ENCODE measurements at regions not wholly inside any gene's neighbourhood (a gene's known extent, or its start where the extent isn't known, plus 50 kb on each side); places are given as distances from the start of the nearest gene placed in this dataset.

GRCh38 chr7:35550831-35551230, 144.1 kb downstream of the HERPUD2 start:
- no peaks in the 10 kb centered on the region for H3K4me1 ChIP-seq (ENCODE audit: insufficient read depth, low read length)
- H4K20me1 ChIP-seq (ENCODE audit: insufficient read depth, low read length), result no peaks in the 10 kb centered on the region
- H3K4me2 ChIP-seq (ENCODE audit: insufficient read depth, low read length), result no peak overlapping the region
- H3K4me3 ChIP-seq (ENCODE audit: low read depth in 1 of 2, low read length in 2 of 2), result no peak overlapping the region
- H3K79me2 ChIP-seq (ENCODE audit: insufficient read depth, low read length), result no peaks in the 10 kb centered on the region
- no peak for TF ChIP-seq CTCF (IDR thresholded peaks at IDR 0.05; ENCODE audit: borderline replicate concordance, extremely low read depth, low read length, poor library complexity, severe bottlenecking)
- TF ChIP-seq EZH2 (IDR thresholded peaks at IDR 0.05; ENCODE audit: borderline replicate concordance, low read depth, low read length, severe bottlenecking), result no peak
- peaks cover 18% of the 10 kb centered on the region for H3K27me3 ChIP-seq (ENCODE audit: insufficient read depth, low read length, poor library complexity)
- DNase-seq (no peak), ATAC-seq (ENCODE audit: insufficient read depth, low read depth) (no peak)
- no peak overlapping the region for H3K9ac ChIP-seq (ENCODE audit: low read depth, low read length)
- no peak overlapping the region for H2AFZ ChIP-seq (ENCODE audit: low read depth, low read length)
- no peaks in the 10 kb centered on the region for H3K9me3 ChIP-seq (ENCODE audit: insufficient read depth, low read length, severe bottlenecking)
- no peak overlapping the region for H3K27ac ChIP-seq (ENCODE audit: low read length)
- H3K36me3 ChIP-seq (ENCODE audit: insufficient read depth, low read length), result no peaks in the 10 kb centered on the region

GRCh38 chr7:35549781-35550180, 145.2 kb downstream of the HERPUD2 start:
- no peaks in the 10 kb centered on the region for H3K36me3 ChIP-seq (ENCODE audit: insufficient read depth, low read length)
- no peaks in the 10 kb centered on the region for H3K4me1 ChIP-seq (ENCODE audit: insufficient read depth, low read length)
- no peak overlapping the region for H2AFZ ChIP-seq (ENCODE audit: low read depth, low read length)
- peaks cover 18% of the 10 kb centered on the region for H3K27me3 ChIP-seq (ENCODE audit: insufficient read depth, low read length, poor library complexity)
- ATAC-seq (ENCODE audit: insufficient read depth, low read depth) (no peak), DNase-seq (no peak)
- TF ChIP-seq CTCF (IDR thresholded peaks at IDR 0.05; ENCODE audit: borderline replicate concordance, extremely low read depth, low read length, poor library complexity, severe bottlenecking) (no peak), EZH2 (IDR thresholded peaks at IDR 0.05; ENCODE audit: borderline replicate concordance, low read depth, low read length, severe bottlenecking) (no peak)
- H3K27ac ChIP-seq (ENCODE audit: low read length), result no peak overlapping the region
- H3K4me3 ChIP-seq (ENCODE audit: low read depth in 1 of 2, low read length in 2 of 2), result no peak overlapping the region
- H3K9ac ChIP-seq (ENCODE audit: low read depth, low read length), result no peak overlapping the region
- no peaks in the 10 kb centered on the region for H3K9me3 ChIP-seq (ENCODE audit: insufficient read depth, low read length, severe bottlenecking)
- no peaks in the 10 kb centered on the region for H4K20me1 ChIP-seq (ENCODE audit: insufficient read depth, low read length)
- H3K4me2 ChIP-seq (ENCODE audit: insufficient read depth, low read length), result no peak overlapping the region
- H3K79me2 ChIP-seq (ENCODE audit: insufficient read depth, low read length), result no peaks in the 10 kb centered on the region

GRCh38 chr7:35548291-35548690, 146.6 kb downstream of the HERPUD2 start:
- Histone ChIP-seq H3K4me2 (ENCODE audit: insufficient read depth, low read length) (no peak overlapping the region), H2AFZ (ENCODE audit: low read depth, low read length) (no peak overlapping the region), H3K4me3 (ENCODE audit: low read depth in 1 of 2, low read length in 2 of 2) (no peak overlapping the region), H3K27ac (ENCODE audit: low read length) (no peak overlapping the region), H3K9me3 (ENCODE audit: insufficient read depth, low read length, severe bottlenecking) (no peaks in the 10 kb centered on the region), H4K20me1 (ENCODE audit: insufficient read depth, low read length) (no peaks in the 10 kb centered on the region), H3K79me2 (ENCODE audit: insufficient read depth, low read length) (no peaks in the 10 kb centered on the region), H3K27me3 (ENCODE audit: insufficient read depth, low read length, poor library complexity) (peaks cover 16% of the 10 kb centered on the region), H3K36me3 (ENCODE audit: insufficient read depth, low read length) (no peaks in the 10 kb centered on the region), H3K4me1 (ENCODE audit: insufficient read depth, low read length) (no peaks in the 10 kb centered on the region), H3K9ac (ENCODE audit: low read depth, low read length) (no peak overlapping the region)
- ATAC-seq (ENCODE audit: insufficient read depth, low read depth), result no peak
- TF ChIP-seq CTCF (IDR thresholded peaks at IDR 0.05; ENCODE audit: borderline replicate concordance, extremely low read depth, low read length, poor library complexity, severe bottlenecking), result no peak
- TF ChIP-seq EZH2 (IDR thresholded peaks at IDR 0.05; ENCODE audit: borderline replicate concordance, low read depth, low read length, severe bottlenecking), result no peak
- no peak for DNase-seq

Data from DND-41 (cell line).